Stimulated activated naive CD8-positive, alpha-beta T cell treated with anti-CD3 and anti-CD28 coated beads, Interleukin-15, amount 100 ng/mL, for 72 hours (primary cell): ENCODE measurements at regions not wholly inside any gene's neighbourhood (a gene's known extent, or its start where the extent isn't known, plus 50 kb on each side); places are given as distances from the start of the nearest gene placed in this dataset.

Experiments used
- ATAC-seq: fragments of 150-1000 bp; cut with Tn5 transposase; 2 replicates; pipeline ENCODE4 v1.10.0; 2021; ENCODE audit warnings: mild to moderate bottlenecking, moderate library complexity
- DNase-seq, 2 donors: peaks; one replicate each; pipeline ENCODE4 v3.0.0; 2021 to 2022
- H3K27ac Mint-ChIP-seq, 2 donors: one replicate each; pipeline ENCODE4 v1.8.0; 2022; ENCODE audit warnings: mild to moderate bottlenecking in 2 of 2, mixed read lengths in 2 of 2, moderate library complexity in 2 of 2
- H3K27me3 Mint-ChIP-seq: one replicate; pipeline ENCODE4 v1.8.0; 2022; ENCODE audit warnings: mixed read lengths
- H3K4me1 Mint-ChIP-seq: one replicate; pipeline ENCODE4 v1.8.0; 2022; ENCODE audit warnings: mild to moderate bottlenecking, mixed read lengths
- H3K4me3 Mint-ChIP-seq, 2 donors: one replicate each; pipeline ENCODE4 v1.8.0; 2022; ENCODE audit warnings: mild to moderate bottlenecking in 2 of 2, mixed read lengths in 2 of 2, moderate library complexity in 1 of 2
- H3K9me3 Mint-ChIP-seq, 2 donors: one replicate each; pipeline ENCODE4 v1.8.0; 2022; ENCODE audit warnings: mixed read lengths in 2 of 2

DNA sequence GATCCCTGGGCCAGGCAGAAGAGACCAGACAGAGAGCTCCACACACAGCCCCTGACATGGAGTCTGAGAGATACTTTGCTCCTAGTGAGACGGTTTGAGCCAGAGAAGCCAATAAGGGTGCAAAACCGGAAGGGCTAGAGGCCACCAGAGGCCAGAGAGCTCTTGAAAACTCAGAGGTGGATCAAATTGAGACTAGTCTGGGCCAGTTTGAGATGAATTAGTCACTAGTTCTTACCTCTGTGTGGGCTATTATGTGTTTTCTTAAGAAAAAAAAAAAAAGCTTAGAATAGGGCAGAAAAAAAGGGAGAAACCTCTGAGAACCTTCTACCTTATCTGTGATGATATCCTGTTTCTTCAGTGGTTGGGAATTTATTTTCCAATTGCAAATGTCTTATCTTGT is 110.4 kb upstream of the EDNRA start:
- Mint-ChIP-seq H3K27me3 (no peaks in the 10 kb centered on the region), H3K4me1 (no peaks in the 10 kb centered on the region), H3K9me3 (peaks cover 0 to 3% of the 10 kb centered on the region in 2 donors), H3K4me3 (no peak overlapping the region), H3K27ac (no peak overlapping the region)
- DNase-seq (no peak), ATAC-seq (no peak)

DNA sequence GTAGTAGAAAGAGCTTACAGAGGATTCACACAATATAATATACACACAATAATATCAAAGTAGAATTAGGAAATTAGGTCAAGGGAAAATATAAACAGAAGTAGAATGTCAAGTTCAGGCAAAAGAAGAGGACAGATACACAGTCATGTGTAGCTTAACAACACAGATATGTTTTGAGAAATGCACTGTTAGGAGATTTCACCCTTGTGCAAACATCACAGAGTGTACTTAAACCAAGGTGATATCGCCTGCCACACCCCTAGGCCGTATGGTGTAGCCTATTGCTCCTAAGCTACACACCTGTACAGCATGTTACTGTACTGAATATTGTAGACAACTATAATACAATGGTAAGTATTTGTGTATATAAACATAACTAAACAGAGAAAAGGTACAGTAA is 110.0 kb upstream of the EDNRA start:
- DNase-seq (no peak), ATAC-seq (no peak)
- no peaks in the 10 kb centered on the region for H3K27me3 Mint-ChIP-seq
- H3K9me3 Mint-ChIP-seq = peaks cover 0 to 1% of the 10 kb centered on the region in 2 donors
- no peaks in the 10 kb centered on the region for H3K4me1 Mint-ChIP-seq
- H3K4me3 Mint-ChIP-seq = no peak overlapping the region
- H3K27ac Mint-ChIP-seq = no peak overlapping the region

DNA sequence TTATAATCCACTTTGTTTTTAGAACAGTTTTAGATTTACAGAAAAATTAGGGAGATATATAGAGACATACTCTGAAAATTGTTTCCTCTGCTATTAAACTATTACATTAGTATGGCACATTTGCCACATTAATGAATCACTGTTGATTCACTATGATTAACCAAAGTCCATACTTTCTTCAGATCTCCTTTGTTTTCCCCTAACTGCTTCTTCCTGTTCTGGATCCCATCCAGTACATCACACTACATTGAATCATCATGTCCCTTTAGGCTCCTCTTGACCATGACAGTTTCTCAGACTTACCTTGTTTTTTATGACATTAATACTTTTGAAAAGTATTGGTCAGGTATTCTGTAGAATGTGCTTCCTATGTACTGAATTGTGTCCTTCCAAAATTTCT is 109.2 kb upstream of the EDNRA start:
- Mint-ChIP-seq H3K4me3 (no peak overlapping the region), H3K27me3 (no peaks in the 10 kb centered on the region), H3K27ac (no peak overlapping the region), H3K4me1 (no peaks in the 10 kb centered on the region), H3K9me3 (peaks cover 0 to 6% of the 10 kb centered on the region in 2 donors)
- DNase-seq = no peak
- ATAC-seq = no peak

DNA sequence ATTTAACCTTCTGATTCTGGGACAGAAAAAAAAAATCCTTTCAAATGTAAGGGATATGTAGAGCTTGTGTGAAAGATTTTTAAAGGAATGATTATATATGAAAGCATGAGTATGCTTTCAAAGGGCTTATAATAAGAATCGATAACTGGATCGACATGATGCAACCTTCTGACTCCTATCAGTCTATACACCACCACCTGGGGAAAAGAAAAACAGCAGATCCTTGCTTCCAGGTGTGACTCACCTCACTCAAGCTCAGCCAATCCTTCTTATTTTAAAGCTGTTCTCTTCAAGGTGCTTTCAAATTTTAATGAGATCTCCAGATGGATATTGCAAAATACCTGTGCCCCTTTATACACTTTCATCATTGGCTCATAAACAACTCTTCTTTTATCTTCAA is 102.1 kb upstream of the EDNRA start:
- H3K4me1 Mint-ChIP-seq = no peaks in the 10 kb centered on the region
- no peak for DNase-seq
- no peak overlapping the region for H3K4me3 Mint-ChIP-seq
- peaks cover 0 to 22% of the 10 kb centered on the region in 2 donors for H3K9me3 Mint-ChIP-seq
- ATAC-seq = no peak
- no peaks in the 10 kb centered on the region for H3K27me3 Mint-ChIP-seq
- no peak overlapping the region for H3K27ac Mint-ChIP-seq

DNA sequence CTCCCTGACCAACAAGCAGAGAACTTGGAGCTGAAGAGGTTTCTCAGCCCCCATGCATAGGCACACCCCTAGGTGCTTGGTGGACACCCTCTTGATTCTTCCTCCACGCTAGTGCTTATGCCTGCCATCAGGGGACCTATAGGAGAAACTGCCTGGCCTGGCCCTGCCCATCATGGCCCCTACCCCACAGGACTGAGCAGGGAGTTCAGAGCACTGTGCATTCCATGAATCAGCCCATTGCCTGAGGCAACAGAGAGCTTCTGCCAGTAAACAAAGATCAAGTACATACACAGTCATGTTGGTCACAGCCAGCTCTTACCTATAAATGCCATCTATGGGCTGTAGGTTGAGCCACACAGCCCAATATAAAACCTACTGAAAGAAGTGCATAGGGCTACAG is 99.1 kb upstream of the EDNRA start:
- Mint-ChIP-seq H3K4me1 (no peaks in the 10 kb centered on the region), H3K27me3 (no peaks in the 10 kb centered on the region), H3K4me3 (no peak overlapping the region), H3K9me3 (peaks cover 0 to 15% of the 10 kb centered on the region in 2 donors), H3K27ac (no peak overlapping the region)
- ATAC-seq (no peak), DNase-seq (no peak)

DNA sequence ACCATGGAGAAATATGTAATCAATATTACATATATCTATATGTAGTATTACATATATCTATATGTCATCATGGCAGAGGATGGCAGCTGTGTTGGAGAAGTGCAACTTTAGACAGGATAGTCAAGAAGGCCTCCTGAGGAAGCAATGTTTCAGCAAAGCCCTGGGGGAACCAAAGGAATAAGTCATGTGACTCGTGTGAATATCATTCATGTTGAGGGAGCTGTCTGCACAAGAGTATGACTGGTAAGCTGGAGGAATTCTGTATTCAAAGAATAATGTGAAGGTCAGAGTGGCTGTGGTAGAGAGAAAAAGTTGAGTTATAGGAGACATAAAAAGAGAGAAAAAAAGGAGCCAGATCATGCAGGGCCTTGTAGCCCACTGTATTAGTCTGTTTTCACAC is 92.9 kb upstream of the EDNRA start:
- ATAC-seq = no peak
- H3K27ac Mint-ChIP-seq = no peak overlapping the region

DNA sequence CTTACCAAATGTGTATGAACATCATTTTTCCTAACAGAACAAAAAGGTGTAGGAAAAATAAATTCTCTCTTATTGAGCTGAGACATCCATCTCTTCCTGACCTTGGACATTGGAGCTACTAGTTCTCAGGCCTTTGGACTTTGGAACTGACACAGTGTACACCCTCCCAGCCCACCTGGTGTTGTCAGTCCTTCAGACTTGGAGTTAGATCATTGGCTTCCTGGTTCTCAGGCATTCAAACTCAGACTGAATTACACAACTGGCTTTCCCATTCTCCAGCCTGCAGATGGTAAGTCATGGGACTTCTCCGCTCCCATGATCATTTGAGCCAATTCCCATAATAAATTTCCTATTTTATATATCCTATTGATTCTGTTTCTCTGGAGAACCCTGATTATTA is 84.8 kb upstream of the EDNRA start:
- H3K9me3 Mint-ChIP-seq = peaks cover 5 to 9% of the 10 kb centered on the region in 2 donors

More for the DNA sequence above, 92.9 kb upstream of the EDNRA start:
- no peak for DNase-seq
- H3K4me3 Mint-ChIP-seq = no peak overlapping the region
- no peaks in the 10 kb centered on the region for H3K27me3 Mint-ChIP-seq
- H3K9me3 Mint-ChIP-seq = peaks cover 0 to 6% of the 10 kb centered on the region in 2 donors
- H3K4me1 Mint-ChIP-seq = no peaks in the 10 kb centered on the region

DNA sequence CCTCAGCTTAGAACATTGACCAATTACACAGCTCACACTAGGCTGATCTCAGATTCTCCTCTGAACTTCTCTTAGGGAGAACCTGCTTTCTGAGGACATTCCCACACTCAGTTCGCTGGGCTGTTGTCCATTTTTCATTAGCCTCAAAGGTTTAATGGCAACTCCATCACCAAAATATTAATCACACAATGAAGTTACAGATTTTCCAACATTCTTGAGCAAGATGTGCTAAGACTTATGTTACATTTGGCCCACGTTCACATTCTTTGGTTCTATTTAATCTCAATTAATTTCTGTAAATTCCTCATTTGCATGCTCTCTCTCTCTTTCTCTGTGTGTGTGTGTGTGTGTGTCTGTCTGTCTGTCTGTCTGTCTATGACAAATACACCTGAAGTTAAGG is 82.3 kb upstream of the EDNRA start:
- ATAC-seq (no peak), DNase-seq (no peak)
- Mint-ChIP-seq H3K9me3 (peaks cover 0 to 7% of the 10 kb centered on the region in 2 donors), H3K27ac (no peak overlapping the region), H3K4me3 (no peak overlapping the region), H3K27me3 (no peaks in the 10 kb centered on the region), H3K4me1 (no peaks in the 10 kb centered on the region)

More for the DNA sequence above, 84.8 kb upstream of the EDNRA start:
- no peaks in the 10 kb centered on the region for H3K27me3 Mint-ChIP-seq
- ATAC-seq (no peak), DNase-seq (no peak)
- no peak overlapping the region for H3K27ac Mint-ChIP-seq
- H3K4me3 Mint-ChIP-seq = no peak overlapping the region
- H3K4me1 Mint-ChIP-seq = no peaks in the 10 kb centered on the region

DNA sequence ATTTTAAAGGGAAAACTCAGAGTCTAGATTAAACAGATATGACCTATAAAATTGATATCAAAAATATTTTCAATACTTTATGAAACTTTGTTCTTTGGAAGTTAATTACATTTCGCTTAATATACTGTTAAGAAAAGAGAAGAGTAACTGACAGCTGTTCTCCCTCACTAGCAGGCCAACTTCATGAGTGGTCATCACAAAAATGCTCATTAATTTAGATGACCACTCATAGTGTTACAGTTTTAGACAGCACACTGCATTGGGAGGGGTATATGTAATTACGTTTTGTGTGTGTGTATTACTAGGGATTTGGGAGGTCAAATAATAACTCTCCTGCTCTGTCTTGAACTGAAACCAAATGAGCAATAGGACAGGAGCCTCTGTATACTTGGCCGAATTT is 80.2 kb upstream of the EDNRA start:
- H3K27me3 Mint-ChIP-seq = no peaks in the 10 kb centered on the region
- ATAC-seq (no peak), DNase-seq (no peak)
- H3K4me3 Mint-ChIP-seq = no peak overlapping the region
- no peaks in the 10 kb centered on the region for H3K4me1 Mint-ChIP-seq
- H3K27ac Mint-ChIP-seq = no peak overlapping the region
- H3K9me3 Mint-ChIP-seq = no peaks in the 10 kb centered on the region

DNA sequence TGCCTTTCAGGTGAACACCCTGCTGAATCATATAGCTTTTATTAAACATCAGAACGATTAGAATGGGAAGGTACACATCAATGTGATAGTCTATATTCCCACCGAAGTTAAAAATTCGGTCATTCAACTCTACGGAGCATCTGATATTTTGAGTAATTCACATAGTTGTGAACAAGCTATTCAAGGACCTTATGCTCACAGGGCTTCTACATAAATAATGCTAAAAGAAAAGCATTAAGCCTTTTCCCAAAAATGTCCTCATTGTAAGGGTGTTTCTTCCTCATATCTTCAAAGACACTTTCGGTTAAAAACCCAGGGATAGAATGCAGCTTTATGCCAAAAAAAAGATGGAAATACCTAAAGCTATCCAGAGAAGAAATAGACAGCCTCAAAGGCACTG is 79.7 kb upstream of the EDNRA start:
- Mint-ChIP-seq H3K4me3 (no peak overlapping the region), H3K9me3 (no peaks in the 10 kb centered on the region), H3K27me3 (no peaks in the 10 kb centered on the region)

DNA sequence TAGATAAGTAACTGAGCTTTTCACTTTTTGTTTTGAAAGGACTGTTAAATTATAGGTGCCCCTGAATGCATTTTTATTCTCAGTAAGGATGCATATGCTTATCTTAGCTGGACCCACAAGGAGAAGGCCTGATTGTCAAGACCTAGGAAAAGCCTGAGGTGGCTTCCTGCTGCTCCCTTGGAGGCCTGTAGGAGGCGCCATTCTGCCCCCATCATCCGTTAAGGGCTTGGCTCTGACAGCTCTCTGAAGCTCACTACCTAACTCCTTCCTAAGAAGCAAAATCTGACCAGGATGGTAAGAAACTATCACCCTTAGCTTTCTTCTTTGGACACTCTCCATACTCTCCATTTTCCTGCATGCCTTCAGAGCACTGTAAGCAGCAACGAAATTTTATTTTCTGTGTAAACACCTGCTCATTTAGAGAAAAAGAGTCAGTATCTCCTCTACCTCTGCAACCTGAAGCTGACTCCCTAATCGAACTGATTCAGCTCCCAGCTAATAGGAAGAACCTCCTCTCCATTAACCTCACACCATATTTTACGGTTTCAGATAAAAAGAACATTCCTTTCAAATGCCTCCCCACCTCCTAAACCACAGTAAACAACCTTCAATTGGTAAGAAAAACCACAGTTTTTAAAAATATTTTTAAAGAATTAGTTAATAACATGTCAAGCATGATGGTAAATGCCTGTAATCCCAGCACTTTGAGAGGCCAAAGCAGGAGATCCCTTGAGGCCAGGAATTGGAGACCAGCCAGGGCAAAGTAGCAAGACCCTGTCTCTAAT is 73.4 kb upstream of the EDNRA start:
- no peak for DNase-seq
- Mint-ChIP-seq H3K27me3 (no peaks in the 10 kb centered on the region), H3K27ac (no peak overlapping the region), H3K4me1 (no peaks in the 10 kb centered on the region), H3K4me3 (no peak overlapping the region), H3K9me3 (no peaks in the 10 kb centered on the region)
- ATAC-seq = no peak

More for the DNA sequence above, 79.7 kb upstream of the EDNRA start:
- no peak for DNase-seq
- no peak overlapping the region for H3K27ac Mint-ChIP-seq
- no peak for ATAC-seq
- H3K4me1 Mint-ChIP-seq = no peaks in the 10 kb centered on the region

DNA sequence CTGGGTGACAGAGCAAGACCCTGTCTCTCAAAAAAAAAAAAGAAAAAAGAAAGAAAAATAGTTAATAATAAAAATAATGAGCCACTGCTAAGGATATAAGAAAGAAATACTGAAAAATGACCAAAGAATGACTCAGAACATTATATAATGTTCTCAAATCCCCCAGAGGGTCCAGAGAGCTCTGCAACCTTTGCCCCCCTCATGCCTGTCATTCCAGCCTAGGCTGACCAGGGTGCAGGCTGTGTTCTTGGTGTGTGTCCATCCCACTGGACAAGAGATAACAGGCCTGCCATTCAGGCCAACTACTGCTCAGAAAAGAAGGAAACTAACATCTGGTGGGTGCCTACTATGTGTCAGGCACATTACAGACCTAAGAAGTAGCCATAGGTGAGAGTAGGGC is 72.7 kb upstream of the EDNRA start:
- ATAC-seq (no peak), DNase-seq (no peak)
- Mint-ChIP-seq H3K4me3 (no peak overlapping the region), H3K4me1 (no peaks in the 10 kb centered on the region), H3K27ac (no peak overlapping the region), H3K9me3 (no peaks in the 10 kb centered on the region), H3K27me3 (no peaks in the 10 kb centered on the region)

DNA sequence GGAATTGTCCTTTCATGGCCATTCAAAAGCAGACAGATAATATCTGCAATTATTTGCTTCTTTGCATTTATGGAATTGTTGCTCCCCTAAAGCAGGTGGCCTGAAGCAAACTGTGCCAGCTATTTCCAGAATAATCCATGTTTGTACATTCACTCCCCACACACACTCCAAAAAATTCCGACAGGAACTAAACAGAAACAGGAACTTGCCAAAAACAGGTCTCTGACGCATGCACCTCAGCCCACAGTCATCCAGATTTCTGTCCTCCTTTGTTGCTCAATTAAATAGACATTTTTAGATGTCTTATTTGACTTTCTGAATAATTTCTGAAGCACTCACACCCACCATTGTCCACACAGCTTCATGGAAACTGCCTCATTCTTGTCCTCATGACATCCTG is 71.5 kb upstream of the EDNRA start:
- H3K27me3 Mint-ChIP-seq = no peaks in the 10 kb centered on the region
- no peak for DNase-seq
- no peak overlapping the region for H3K4me3 Mint-ChIP-seq
- H3K27ac Mint-ChIP-seq = no peak overlapping the region
- H3K9me3 Mint-ChIP-seq = no peaks in the 10 kb centered on the region
- no peak for ATAC-seq
- no peaks in the 10 kb centered on the region for H3K4me1 Mint-ChIP-seq

DNA sequence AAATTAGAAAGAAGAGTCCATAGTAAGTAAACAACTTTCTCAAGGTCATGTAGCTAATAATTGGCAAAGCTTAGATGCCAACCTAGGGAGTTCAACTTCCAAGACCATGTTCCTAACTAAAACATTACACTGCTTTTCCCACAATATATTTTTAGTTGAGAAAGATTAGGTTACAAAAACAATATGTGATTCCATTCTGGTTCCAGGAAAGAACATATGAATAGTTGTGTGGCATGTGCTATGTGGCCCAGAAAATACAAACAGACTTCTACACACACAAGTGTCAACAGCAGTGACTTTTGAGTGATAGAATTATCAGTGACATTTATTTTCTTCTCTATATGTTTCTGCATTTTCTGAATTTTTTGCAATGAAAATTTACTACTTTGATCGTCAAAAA is 62.7 kb upstream of the EDNRA start:
- no peaks in the 10 kb centered on the region for H3K27me3 Mint-ChIP-seq
- DNase-seq (no peak), ATAC-seq (no peak)
- H3K4me1 Mint-ChIP-seq = no peaks in the 10 kb centered on the region
- no peak overlapping the region for H3K27ac Mint-ChIP-seq
- H3K9me3 Mint-ChIP-seq = no peaks in the 10 kb centered on the region
- no peak overlapping the region for H3K4me3 Mint-ChIP-seq

DNA sequence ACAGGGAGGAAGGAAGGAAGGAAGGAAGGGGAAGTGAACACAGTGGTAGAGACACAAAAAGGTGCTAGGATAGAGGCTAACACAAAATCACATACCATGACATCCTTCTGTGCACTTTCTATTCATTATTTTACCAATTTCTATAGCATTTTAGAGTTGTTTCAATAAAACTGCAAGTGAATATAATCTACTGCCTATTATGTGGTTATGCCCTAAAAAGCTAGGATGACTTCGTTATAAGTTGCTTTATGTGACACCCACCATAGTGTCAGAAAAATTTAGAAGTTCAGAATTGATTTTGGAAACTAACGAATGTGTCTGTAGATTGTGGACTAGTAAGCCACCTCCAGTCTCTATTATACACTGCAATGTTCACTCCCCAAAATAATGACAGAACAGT is 59.4 kb upstream of the EDNRA start:
- Mint-ChIP-seq H3K9me3 (no peaks in the 10 kb centered on the region), H3K4me1 (no peaks in the 10 kb centered on the region), H3K27me3 (no peaks in the 10 kb centered on the region), H3K4me3 (no peak overlapping the region), H3K27ac (no peak overlapping the region)
- no peak for ATAC-seq
- no peak for DNase-seq

DNA sequence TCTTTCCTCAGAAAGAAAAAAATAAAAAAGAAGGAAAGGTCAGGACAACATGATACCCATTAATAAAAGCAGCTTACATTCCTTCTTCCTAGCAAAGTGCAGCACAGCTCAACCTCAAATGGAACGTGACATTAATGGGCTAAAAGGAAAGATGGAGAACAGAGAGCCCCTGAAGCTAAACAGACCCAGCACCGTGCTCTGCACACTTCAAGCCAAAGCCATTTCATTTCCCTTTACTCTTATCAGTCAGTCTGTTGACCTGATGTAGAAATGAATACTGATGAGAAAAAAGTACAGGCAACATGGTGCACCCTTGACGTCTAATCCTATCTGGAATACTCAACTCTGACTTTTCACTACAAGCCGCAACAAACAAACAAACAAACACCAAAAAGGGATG is 57.7 kb upstream of the EDNRA start:
- Mint-ChIP-seq H3K9me3 (no peaks in the 10 kb centered on the region), H3K4me3 (no peak overlapping the region), H3K27ac (no peak overlapping the region), H3K27me3 (peaks cover 6% of the 10 kb centered on the region), H3K4me1 (no peaks in the 10 kb centered on the region)
- no peak for DNase-seq
- no peak for ATAC-seq

DNA sequence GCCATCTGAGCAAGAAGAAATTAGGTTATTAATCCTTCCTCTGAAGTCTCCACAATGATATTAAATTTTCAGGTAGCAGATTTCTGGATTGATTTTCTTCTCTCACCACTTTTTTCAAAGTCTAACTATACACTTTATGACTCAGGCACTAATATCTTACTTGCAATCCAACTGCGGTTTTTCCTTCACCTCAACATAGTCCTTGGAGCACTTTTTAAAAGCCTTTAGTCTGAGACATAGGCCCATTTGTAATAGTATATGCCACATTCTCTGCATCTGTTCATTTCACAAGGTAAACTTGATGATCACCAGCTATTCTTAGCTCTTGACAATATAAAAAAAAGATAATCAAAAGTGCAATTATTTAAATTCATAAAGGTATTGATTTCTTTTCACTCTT is 55.9 kb upstream of the EDNRA start:
- Mint-ChIP-seq H3K9me3 (peaks cover 0 to under 1% of the 10 kb centered on the region in 2 donors), H3K4me1 (no peaks in the 10 kb centered on the region), H3K4me3 (no peak overlapping the region), H3K27me3 (peaks cover 7% of the 10 kb centered on the region), H3K27ac (no peak overlapping the region)
- ATAC-seq (no peak), DNase-seq (no peak)
